Ishikawa (cell line): ENCODE measurements at regions not wholly inside any gene's neighbourhood (a gene's known extent, or its start where the extent isn't known, plus 50 kb on each side); places are given as distances from the start of the nearest gene placed in this dataset.

Experiments used
- CEBPB ChIP-seq: IDR thresholded peaks from 2 replicates; pipeline ENCODE4 v1.6.1; 2012
- CREB1 ChIP-seq: IDR thresholded peaks from 2 replicates; pipeline ENCODE4 v1.6.1; 2012; ENCODE audit warnings: low read depth
- EGR1 ChIP-seq: IDR thresholded peaks from 2 replicates; pipeline ENCODE4 v1.6.1; 2012
- EP300 ChIP-seq: IDR thresholded peaks from 2 replicates; pipeline ENCODE4 v1.6.1; 2012; ENCODE audit warnings: borderline replicate concordance
- FOXM1 ChIP-seq: IDR thresholded peaks from 2 replicates; pipeline ENCODE4 v1.6.1; 2012; ENCODE audit warnings: low read depth, borderline replicate concordance
- MAX ChIP-seq: IDR thresholded peaks from 2 replicates; pipeline ENCODE4 v1.6.1; 2012
- NFIC ChIP-seq: IDR thresholded peaks from 2 replicates; pipeline ENCODE4 v1.6.1; 2012
- RAD21 ChIP-seq: IDR thresholded peaks from 2 replicates; pipeline ENCODE4 v1.6.1; 2012; ENCODE audit warnings: low read depth
- REST ChIP-seq: IDR thresholded peaks from 2 replicates; pipeline ENCODE4 v1.6.1; 2012; ENCODE audit warnings: low read depth, mild to moderate bottlenecking
- TAF1 ChIP-seq: IDR thresholded peaks from 2 replicates; pipeline ENCODE4 v1.6.1; 2012; ENCODE audit warnings: low read depth, mild to moderate bottlenecking
- TCF12 ChIP-seq: IDR thresholded peaks from 2 replicates; pipeline ENCODE4 v1.6.1; 2012; ENCODE audit warnings: low read depth
- TEAD4 ChIP-seq: IDR thresholded peaks from 2 replicates; pipeline ENCODE4 v1.6.1; 2012
- USF1 ChIP-seq: IDR thresholded peaks from 2 replicates; pipeline ENCODE4 v1.6.1; 2012
- YY1 ChIP-seq: IDR thresholded peaks from 2 replicates; pipeline ENCODE4 v1.6.1; 2012; ENCODE audit warnings: low read depth
- ZBTB7A ChIP-seq: IDR thresholded peaks from 2 replicates; pipeline ENCODE4 v1.6.1; 2012; ENCODE audit warnings: low read depth

- TF ChIP-seq YY1 = no peak
- no peak for TF ChIP-seq TEAD4
- no peak for TF ChIP-seq TAF1
- TF ChIP-seq TCF12 = no peak
- TF ChIP-seq ZBTB7A = no peak
- no peak for TF ChIP-seq USF1
- TF ChIP-seq MAX = no peak
- TF ChIP-seq EP300 = no peak
- no peak for TF ChIP-seq REST
- no peak for TF ChIP-seq RAD21
- no peak for TF ChIP-seq EGR1
- TF ChIP-seq CREB1 = no peak
- TF ChIP-seq NFIC = no peak
- no peak for TF ChIP-seq FOXM1
- no peak for TF ChIP-seq CEBPB
Observed at GRCh38 chr2:181818058-181818680, 73.4 kb upstream of the ITPRID2 start.

- no peak for TF ChIP-seq TEAD4
- TF ChIP-seq RAD21 = no peak
- no peak for TF ChIP-seq TCF12
- TF ChIP-seq EGR1 = no peak
- no peak for TF ChIP-seq YY1
Observed at GRCh38 chr2:181818840-181819239, 72.7 kb upstream of the ITPRID2 start.

GRCh38 chr2:181821049-181821448, 70.5 kb upstream of the ITPRID2 start:
- TF ChIP-seq CEBPB (no peak), EGR1 (no peak), YY1 (no peak), USF1 (no peak), MAX (no peak)

- no peak for TF ChIP-seq TEAD4
- TF ChIP-seq MAX = no peak
- TF ChIP-seq REST = no peak
- TF ChIP-seq NFIC = no peak
- TF ChIP-seq EGR1 = no peak
- no peak for TF ChIP-seq CEBPB
- no peak for TF ChIP-seq TCF12
- no peak for TF ChIP-seq ZBTB7A
- no peak for TF ChIP-seq USF1
- TF ChIP-seq RAD21 = no peak
- TF ChIP-seq TAF1 = no peak
- TF ChIP-seq EP300 = no peak
- no peak for TF ChIP-seq CREB1
- no peak for TF ChIP-seq FOXM1
- TF ChIP-seq YY1 = no peak
Observed at GRCh38 chr2:181822097-181822496, 69.4 kb upstream of the ITPRID2 start.

GRCh38 chr2:181823405-181823804, 68.1 kb upstream of the ITPRID2 start:
- TF ChIP-seq TAF1 = no peak
- no peak for TF ChIP-seq TCF12
- no peak for TF ChIP-seq CEBPB
- no peak for TF ChIP-seq USF1
- TF ChIP-seq NFIC = no peak
